SU-DHL-6 (cell line): ENCODE measurements at regions not wholly inside any gene's neighbourhood (a gene's known extent, or its start where the extent isn't known, plus 50 kb on each side); places are given as distances from the start of the nearest gene placed in this dataset.

Experiments
- H2AFZ ChIP-seq: fragments of 200-600 bp; sonication (generic); 2 replicates; pipeline ENCODE4 v1.6.1; 2014; ENCODE audit warnings: low read depth, mild to moderate bottlenecking, moderate library complexity, mixed read lengths, antibody characterized with exemption, low read length; ENCODE audit not compliant: severe bottlenecking
- H3F3A ChIP-seq: fragments of 200-600 bp; shearing (Covaris generic); 2 replicates; pipeline ENCODE4 v1.6.0; 2016; ENCODE audit warnings: antibody characterized with exemption, mild to moderate bottlenecking; ENCODE audit not compliant: insufficient read depth
- H3K27ac ChIP-seq: fragments of 200-600 bp; sonication (generic); 2 replicates; pipeline ENCODE4 v1.5.1; 2016; ENCODE audit warnings: low read depth, mild to moderate bottlenecking, low read length, moderate library complexity, mixed read lengths
- H3K27me3 ChIP-seq: fragments of 200-600 bp; sonication (generic), shearing (Covaris generic); 2 replicates; pipeline ENCODE4 v1.6.0; 2014; ENCODE audit warnings: mild to moderate bottlenecking, low read length
- H3K36me3 ChIP-seq: fragments of 200-600 bp; sonication (generic); 2 replicates; pipeline ENCODE4 v1.6.1; 2014; ENCODE audit warnings: mild to moderate bottlenecking, low read length, mixed read lengths
- H3K4me2 ChIP-seq: fragments of 300-600, 200-600 bp; shearing (Covaris generic), sonication (generic); 2 replicates; pipeline ENCODE4 v1.6.0; 2014; ENCODE audit warnings: low read length, low read depth, mild to moderate bottlenecking; ENCODE audit not compliant: poor library complexity, severe bottlenecking
- H3K4me3 ChIP-seq: fragments of 200-600 bp; sonication (generic); 2 replicates; pipeline ENCODE4 v1.5.1; 2014; ENCODE audit warnings: antibody characterized with exemption, low read length, mild to moderate bottlenecking, mixed read lengths; ENCODE audit not compliant: insufficient read depth, poor library complexity, severe bottlenecking
- H3K79me2 ChIP-seq: fragments of 200-600 bp; sonication (generic); 2 replicates; pipeline ENCODE4 v1.6.1; 2014; ENCODE audit warnings: mild to moderate bottlenecking, low read length, moderate library complexity; ENCODE audit not compliant: insufficient read depth
- H3K9ac ChIP-seq: fragments of 200-600 bp; sonication (generic); 2 replicates; pipeline ENCODE4 v1.7.0; 2014; ENCODE audit warnings: mild to moderate bottlenecking, low read length
- H3K9me2 ChIP-seq: fragments of 200-600 bp; sonication (generic); replicated peaks from 2 replicates; pipeline ENCODE4 v1.6.1; 2014; ENCODE audit warnings: low read length; ENCODE audit not compliant: insufficient read depth
- H3K9me3 ChIP-seq: fragments of 200-600 bp; sonication (generic); 2 replicates; pipeline ENCODE4 v1.6.1; 2014; ENCODE audit warnings: low read length, mixed read lengths; ENCODE audit not compliant: insufficient read depth
- H4K20me1 ChIP-seq: fragments of 200-600 bp; sonication (generic); 2 replicates; pipeline ENCODE4 v1.6.1; 2014; ENCODE audit warnings: low read depth, mild to moderate bottlenecking, antibody characterized with exemption, low read length, moderate library complexity, mixed read lengths
- EZH2phosphoT487 ChIP-seq: fragments of 200-600 bp; sonication (generic), shearing (Covaris generic); conservative IDR thresholded peaks from 2 replicates; pipeline ENCODE4 v1.6.1; 2018; ENCODE audit warnings: mild to moderate bottlenecking, antibody characterized with exemption, low read length, moderate library complexity, mixed read lengths
- TF ChIP-seq, protein P1 (sequence below): fragments of 200-600 bp; sonication (generic); IDR thresholded peaks from one replicate; pipeline ENCODE4 v1.5.1; 2017; ENCODE audit warnings: antibody characterized with exemption, mild to moderate bottlenecking, low read length, moderate library complexity; ENCODE audit not compliant: insufficient read depth, poor library complexity, severe bottlenecking

DNA sequence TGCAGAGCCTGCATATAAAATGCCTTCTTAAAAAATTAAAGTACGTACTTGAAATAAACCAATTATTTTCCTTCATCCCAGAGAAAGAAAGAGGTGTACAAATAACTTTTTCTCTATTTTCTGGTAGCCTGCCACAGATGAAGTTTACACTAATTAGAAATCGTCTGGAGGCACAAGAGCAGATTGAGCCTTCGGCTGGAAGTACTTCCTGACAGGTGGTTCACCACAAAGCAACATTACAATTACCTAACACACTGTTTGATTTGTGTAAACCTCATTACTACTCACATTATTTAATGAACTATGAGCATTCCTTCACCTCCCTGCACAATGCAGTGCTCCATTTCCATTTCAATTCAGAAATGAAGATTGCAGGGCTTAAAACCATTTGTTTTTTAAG is 856.1 kb downstream of the SI start:
- H3K4me3 ChIP-seq, result no peak overlapping the region
- H3K4me2 ChIP-seq, result no peak overlapping the region
- no peaks in the 10 kb centered on the region for H3K9me2 ChIP-seq
- no peaks in the 10 kb centered on the region for H3K27me3 ChIP-seq
- TF ChIP-seq, protein P1, sequence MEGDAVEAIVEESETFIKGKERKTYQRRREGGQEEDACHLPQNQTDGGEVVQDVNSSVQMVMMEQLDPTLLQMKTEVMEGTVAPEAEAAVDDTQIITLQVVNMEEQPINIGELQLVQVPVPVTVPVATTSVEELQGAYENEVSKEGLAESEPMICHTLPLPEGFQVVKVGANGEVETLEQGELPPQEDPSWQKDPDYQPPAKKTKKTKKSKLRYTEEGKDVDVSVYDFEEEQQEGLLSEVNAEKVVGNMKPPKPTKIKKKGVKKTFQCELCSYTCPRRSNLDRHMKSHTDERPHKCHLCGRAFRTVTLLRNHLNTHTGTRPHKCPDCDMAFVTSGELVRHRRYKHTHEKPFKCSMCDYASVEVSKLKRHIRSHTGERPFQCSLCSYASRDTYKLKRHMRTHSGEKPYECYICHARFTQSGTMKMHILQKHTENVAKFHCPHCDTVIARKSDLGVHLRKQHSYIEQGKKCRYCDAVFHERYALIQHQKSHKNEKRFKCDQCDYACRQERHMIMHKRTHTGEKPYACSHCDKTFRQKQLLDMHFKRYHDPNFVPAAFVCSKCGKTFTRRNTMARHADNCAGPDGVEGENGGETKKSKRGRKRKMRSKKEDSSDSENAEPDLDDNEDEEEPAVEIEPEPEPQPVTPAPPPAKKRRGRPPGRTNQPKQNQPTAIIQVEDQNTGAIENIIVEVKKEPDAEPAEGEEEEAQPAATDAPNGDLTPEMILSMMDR, result no peak
- TF ChIP-seq EZH2phosphoT487, result no peak
- H2AFZ ChIP-seq, result peak overlapping the region; percentile 32
- H3K9ac ChIP-seq, result no peak overlapping the region
- no peak overlapping the region for H3K27ac ChIP-seq
- H4K20me1 ChIP-seq, result no peaks in the 10 kb centered on the region
- H3K79me2 ChIP-seq, result no peaks in the 10 kb centered on the region
- H3K36me3 ChIP-seq, result no peaks in the 10 kb centered on the region
- no peaks in the 10 kb centered on the region for H3K9me3 ChIP-seq
- no peaks in the 10 kb centered on the region for H3F3A ChIP-seq

DNA sequence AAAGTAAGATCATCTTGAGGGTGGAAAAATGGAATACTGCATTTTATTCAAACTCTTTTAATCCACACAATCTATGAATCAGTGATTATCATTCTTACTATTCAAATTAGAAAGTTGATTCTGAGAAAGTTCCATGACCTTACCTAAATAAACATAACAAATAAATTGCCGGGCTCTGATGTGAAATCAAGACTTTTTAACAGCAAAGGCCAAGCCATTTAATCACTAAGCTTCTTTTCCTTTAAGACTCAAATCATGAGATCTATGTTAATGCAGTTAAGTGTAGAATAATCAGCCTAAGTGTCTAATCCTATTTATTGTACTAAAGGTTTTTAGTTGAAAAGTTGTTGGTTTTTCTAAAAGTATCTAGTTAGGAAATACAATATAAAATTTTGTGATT is 857.0 kb downstream of the SI start:
- H3K9me2 ChIP-seq, result no peaks in the 10 kb centered on the region
- H2AFZ ChIP-seq, result no peak overlapping the region
- H4K20me1 ChIP-seq, result no peaks in the 10 kb centered on the region
- no peaks in the 10 kb centered on the region for H3K9me3 ChIP-seq
- H3K27ac ChIP-seq, result no peak overlapping the region
- H3K4me2 ChIP-seq, result no peak overlapping the region
- H3F3A ChIP-seq, result no peaks in the 10 kb centered on the region
- no peaks in the 10 kb centered on the region for H3K36me3 ChIP-seq
- no peak overlapping the region for H3K9ac ChIP-seq
- H3K4me3 ChIP-seq, result no peak overlapping the region
- no peaks in the 10 kb centered on the region for H3K27me3 ChIP-seq
- H3K79me2 ChIP-seq, result no peaks in the 10 kb centered on the region
- TF ChIP-seq, protein P1, result no peak
- no peak for TF ChIP-seq EZH2phosphoT487

DNA sequence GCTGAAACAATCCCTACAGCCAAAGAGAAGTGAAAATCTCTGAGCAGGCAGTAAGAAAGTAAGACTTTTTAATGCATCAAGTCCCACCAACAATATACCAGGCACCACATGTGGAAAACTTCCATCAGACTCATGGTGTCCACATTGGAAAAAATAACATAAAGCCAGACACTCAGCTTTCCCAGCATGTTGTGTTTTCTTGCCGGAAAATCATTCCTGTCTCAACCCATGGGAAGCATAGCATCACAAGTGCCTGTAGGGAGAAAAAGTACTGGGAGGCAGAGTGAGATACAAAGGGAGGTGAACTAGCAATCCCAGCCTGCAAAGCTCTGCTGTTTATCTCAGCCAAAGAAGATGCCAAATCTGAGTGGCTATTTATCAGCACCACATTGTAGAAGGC is 868.9 kb downstream of the SI start:
- no peak overlapping the region for H3K27ac ChIP-seq
- peak overlapping the region; percentile 69 for H2AFZ ChIP-seq
- H3K9ac ChIP-seq, result no peak overlapping the region
- H3K4me2 ChIP-seq, result no peak overlapping the region
- H3K36me3 ChIP-seq, result no peaks in the 10 kb centered on the region
- H4K20me1 ChIP-seq, result no peaks in the 10 kb centered on the region
- H3K27me3 ChIP-seq, result no peaks in the 10 kb centered on the region
- H3K4me3 ChIP-seq, result no peak overlapping the region
- H3K79me2 ChIP-seq, result no peaks in the 10 kb centered on the region
- no peaks in the 10 kb centered on the region for H3F3A ChIP-seq
- H3K9me2 ChIP-seq, result no peaks in the 10 kb centered on the region
- TF ChIP-seq EZH2phosphoT487, result no peak
- TF ChIP-seq, protein P1, result no peak
- H3K9me3 ChIP-seq, result no peaks in the 10 kb centered on the region
